C4-2B (cell line): ENCODE measurements at regions not wholly inside any gene's neighbourhood (a gene's known extent, or its start where the extent isn't known, plus 50 kb on each side); places are given as distances from the start of the nearest gene placed in this dataset.
"Not testable (repeated sequence)": the region's sequence is repeated elsewhere in the genome, so short reads cannot be mapped to it uniquely, and the experiment has no call there.

ENCODE experiments used
- H3K27ac ChIP-seq: fragments of 450-650 bp; 2 replicates; pipeline ENCODE4 v1.5.1; 2017
- CTCF ChIP-seq: fragments of 450-650 bp; conservative IDR thresholded peaks from 2 replicates; pipeline ENCODE4 v1.5.1; 2017; ENCODE audit warnings: mild to moderate bottlenecking
- ZFX ChIP-seq: fragments of 450-650 bp; IDR thresholded peaks from 2 replicates; pipeline ENCODE4 v1.6.1; 2017

GRCh38 chr7:86366946-86367345 lies 276.8 kb upstream of the GRM3 start:
- H3K27ac ChIP-seq = no peak overlapping the region
- TF ChIP-seq CTCF = no peak
- TF ChIP-seq ZFX = no peak

- H3K27ac ChIP-seq = not testable (repeated sequence)
These were observed 303.3 kb upstream of the GRM3 start for GRCh38 chr7:86340407-86340806.

GRCh38 chr7:86339051-86339450 lies 304.7 kb upstream of the GRM3 start:
- no peak for TF ChIP-seq CTCF
- no peak overlapping the region for H3K27ac ChIP-seq

DNA sequence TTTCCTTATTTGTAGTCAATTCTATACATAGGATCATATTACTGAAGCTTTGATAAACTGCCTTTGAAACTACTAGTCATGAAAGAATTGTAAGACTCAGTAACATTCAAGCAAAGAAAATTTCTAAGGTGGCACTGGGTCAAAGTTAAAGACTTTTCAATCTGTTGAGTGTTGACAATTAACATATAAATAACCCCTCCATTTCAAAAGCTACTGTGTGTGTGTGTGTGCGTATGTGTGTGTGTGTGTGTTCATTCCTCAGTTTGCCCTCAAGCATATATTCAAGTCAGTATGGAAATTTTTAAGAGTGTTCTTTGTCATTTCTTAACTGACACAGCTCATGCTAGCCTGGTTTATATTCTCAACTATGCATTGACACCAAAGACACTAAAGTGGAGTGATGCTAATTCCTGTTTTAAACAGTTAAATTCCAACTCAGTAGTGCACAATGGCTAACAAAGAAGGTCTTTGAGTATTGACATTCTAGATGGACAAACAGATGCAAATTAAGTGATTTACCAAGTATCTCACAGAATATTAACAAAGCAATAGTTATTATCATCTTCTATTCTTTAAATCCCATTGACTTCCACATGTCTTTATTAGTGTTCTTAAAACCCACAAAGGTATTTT lies 314.8 kb upstream of the GRM3 start:
- no peak overlapping the region for H3K27ac ChIP-seq
- TF ChIP-seq CTCF (no peak), ZFX (no peak)

DNA sequence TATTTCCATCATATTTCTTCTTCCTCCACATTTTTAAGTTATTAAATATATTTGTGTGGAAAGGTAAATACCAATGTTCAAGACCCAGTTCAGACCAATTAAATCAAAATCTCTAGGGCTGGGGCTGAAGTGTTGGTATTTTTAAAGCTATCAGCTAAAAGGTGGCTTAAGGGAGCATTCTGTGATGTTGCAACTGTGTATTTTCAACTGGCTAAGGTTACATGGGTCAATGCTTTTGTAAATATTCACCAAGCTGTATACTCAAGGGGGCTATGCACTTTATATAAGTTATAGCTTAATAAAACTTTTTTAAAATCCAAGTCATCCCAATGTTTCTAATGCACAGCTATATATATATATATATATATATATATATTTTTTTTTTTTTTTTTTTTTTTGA lies 316.9 kb upstream of the GRM3 start:
- TF ChIP-seq ZFX (no peak), CTCF (no peak)
- no peak overlapping the region for H3K27ac ChIP-seq

- TF ChIP-seq CTCF (no peak), ZFX (no peak)
- no peak overlapping the region for H3K27ac ChIP-seq
These were observed 322.8 kb upstream of the GRM3 start for GRCh38 chr7:86320889-86321288.

DNA sequence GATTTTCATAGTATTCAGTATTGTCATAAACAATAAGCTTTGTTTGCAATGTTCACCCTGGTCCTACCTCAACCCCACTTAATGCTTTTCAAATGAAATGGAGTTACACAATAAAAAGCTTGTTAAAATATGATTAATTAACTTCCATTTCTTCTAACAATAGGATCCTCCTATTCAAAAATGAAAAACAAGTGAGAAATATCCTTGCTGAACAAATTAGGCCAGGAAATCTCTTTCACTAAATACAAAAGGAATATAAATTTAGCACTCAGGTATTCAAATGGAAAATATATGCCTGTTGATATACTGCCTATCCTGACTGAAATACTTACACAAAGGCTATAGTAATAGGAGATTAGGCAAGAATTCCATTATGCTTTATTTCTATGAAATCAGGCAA lies 323.4 kb upstream of the GRM3 start:
- TF ChIP-seq CTCF (no peak), ZFX (no peak)
- no peak overlapping the region for H3K27ac ChIP-seq

GRCh38 chr7:86313842-86314241 lies 329.9 kb upstream of the GRM3 start:
- TF ChIP-seq ZFX = no peak
- no peak for TF ChIP-seq CTCF
- H3K27ac ChIP-seq = no peak overlapping the region
